ENCODE measurements at regions not wholly inside any gene's neighbourhood (a gene's known extent, or its start where the extent isn't known, plus 50 kb on each side); places are given as distances from the start of the nearest gene placed in this dataset.

DNA sequence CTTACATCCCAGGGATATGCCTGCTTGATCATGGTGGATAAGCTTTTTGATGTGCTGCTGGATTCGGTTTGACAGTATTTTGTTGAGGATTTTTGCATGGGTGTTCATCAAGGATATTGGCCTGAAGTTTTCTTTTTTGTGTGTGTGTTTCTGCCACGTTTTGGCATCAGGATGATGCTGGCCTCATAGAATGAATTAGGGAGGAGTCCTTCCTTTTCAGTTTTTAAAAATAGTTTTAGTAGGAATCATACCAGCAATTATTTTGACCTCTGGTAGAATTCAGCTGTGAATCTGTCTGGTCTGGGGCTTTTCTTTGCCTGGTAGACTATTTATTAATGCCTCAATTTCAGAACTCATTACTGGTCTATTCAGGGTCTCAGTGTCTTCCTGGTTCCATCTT, 362.4 kb downstream of the JRKL start:
- in situ Hi-C loops (cut with MboI; ENCODE audit: low sequenced_read_pairs): no loop called here
- H4K8ac ChIP-seq (ENCODE audit: low read depth in 2 of 2, low read length in 2 of 2): no peak overlapping the region

More for the DNA sequence above, 362.4 kb downstream of the JRKL start:
- Histone ChIP-seq H2BK15ac (ENCODE audit: low read depth, low read length) (no peak overlapping the region), H2AK5ac (ENCODE audit: low read depth, low read length) (no peak overlapping the region), H2BK5ac (ENCODE audit: low read depth, low read length, poor library complexity, severe bottlenecking) (no peak overlapping the region), H3K4ac (ENCODE audit: low read depth, low read length) (no peak overlapping the region), H3K9ac (ENCODE audit: low read depth, low read length) (no peak overlapping the region), H2AFZ (replicated peaks; ENCODE audit: low read length, poor library complexity) (no peak overlapping the region), H3K79me1 (ENCODE audit: low read depth in 1 of 2, low read length in 2 of 2) (no peaks in the 10 kb centered on the region), H3K4me3 (ENCODE audit: insufficient read depth, low read depth, low read length) (no peak overlapping the region), H3K36me3 (ENCODE audit: control insufficient read depth, insufficient read depth, low read length) (no peaks in the 10 kb centered on the region), H4K5ac (ENCODE audit: low read depth, low read length) (no peak overlapping the region), H3K14ac (replicated peaks; ENCODE audit: low read depth, low read length) (no peak overlapping the region), H3K9me1 (ENCODE audit: insufficient read depth, low read length) (no peaks in the 10 kb centered on the region), H3K4me1 (ENCODE audit: control insufficient read depth, insufficient read depth, low read length) (peaks cover 4% of the 10 kb centered on the region), H3K18ac (ENCODE audit: low read depth, low read length) (no peak overlapping the region), H2BK120ac (ENCODE audit: low read depth, low read length) (no peak overlapping the region), H2AK9ac (replicated peaks; ENCODE audit: low read depth, low read length, poor library complexity) (no peak overlapping the region), H3K56ac (ENCODE audit: extremely low read depth, insufficient read depth, low read length) (no peak overlapping the region), H2BK20ac (ENCODE audit: low read depth, low read length) (no peak overlapping the region), H3K27ac (ENCODE audit: insufficient read depth, low read length) (no peak overlapping the region), H3K4me2 (ENCODE audit: low read depth, low read length) (no peak overlapping the region), H3K9me3 (ENCODE audit: control insufficient read depth, insufficient read depth, low read length) (no peaks in the 10 kb centered on the region), H3K27me3 (ENCODE audit: control insufficient read depth, insufficient read depth, low read length) (no peaks in the 10 kb centered on the region), H4K91ac (ENCODE audit: insufficient read depth, low read depth, low read length) (no peak overlapping the region), H4K20me1 (ENCODE audit: insufficient read depth, low read length) (no peaks in the 10 kb centered on the region), H3K23ac (ENCODE audit: low read depth, low read length) (no peak overlapping the region)
- TF ChIP-seq POLR2A (IDR thresholded peaks at IDR 0.05; ENCODE audit: low read depth, low read length) (no peak), CEBPB (IDR thresholded peaks at IDR 0.05; ENCODE audit: low read depth, low read length) (no peak), SMC3 (IDR thresholded peaks at IDR 0.05; ENCODE audit: low read depth, low read length) (no peak)
- TF ChIP-seq, protein P1, sequence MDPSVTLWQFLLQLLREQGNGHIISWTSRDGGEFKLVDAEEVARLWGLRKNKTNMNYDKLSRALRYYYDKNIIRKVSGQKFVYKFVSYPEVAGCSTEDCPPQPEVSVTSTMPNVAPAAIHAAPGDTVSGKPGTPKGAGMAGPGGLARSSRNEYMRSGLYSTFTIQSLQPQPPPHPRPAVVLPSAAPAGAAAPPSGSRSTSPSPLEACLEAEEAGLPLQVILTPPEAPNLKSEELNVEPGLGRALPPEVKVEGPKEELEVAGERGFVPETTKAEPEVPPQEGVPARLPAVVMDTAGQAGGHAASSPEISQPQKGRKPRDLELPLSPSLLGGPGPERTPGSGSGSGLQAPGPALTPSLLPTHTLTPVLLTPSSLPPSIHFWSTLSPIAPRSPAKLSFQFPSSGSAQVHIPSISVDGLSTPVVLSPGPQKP (IDR thresholded peaks at IDR 0.05; ENCODE audit: borderline replicate concordance, low read depth, low read length): no peak
- DNase-seq: no peak
- ATAC-seq (ENCODE audit: low read depth): no peak
- POLR2A ChIA-PET (ENCODE audit: unreplicated experiment): no interaction called here
- CTCF ChIA-PET: no interaction called here
- BruUV-seq (replicated peaks): no TSS peak
- 100% methylated on average over 1 of the region's 2 CpGs; no CpG with 5 or more reads in 1 of the 2 experiments for WGBS, 2 experiments (ENCODE audit: extremely low coverage in 2 of 2, insufficient read length in 1 of 2)
- intact Hi-C loops (cut with micrococcal nuclease): no loop called here
- dilution Hi-C loops (cut with HindIII; ENCODE audit: low sequenced_read_pairs, unreplicated experiment): no loop called here

Measured in IMR-90 (cell line).